GM20431 (cell line): ENCODE measurements at regions not wholly inside any gene's neighbourhood (a gene's known extent, or its start where the extent isn't known, plus 50 kb on each side); places are given as distances from the start of the nearest gene placed in this dataset.

Source experiments
- in situ Hi-C: fragments of 300-500 bp; cut with MseI, MboI; formaldehyde crosslinking; loops from one replicate; pipeline ENCODE4 v1.15.0; 2020; ENCODE audit warnings: low sequenced_read_pairs; ENCODE audit not compliant: unreplicated experiment

- in situ Hi-C loops = no loop called here
Measured at GRCh38 chr1:87753366-87753765, 424.7 kb downstream of the LMO4 start.

GRCh38 chr1:87754139-87754538, 425.5 kb downstream of the LMO4 start:
- in situ Hi-C loops = no loop called here

GRCh38 chr1:87757676-87758075, 429.0 kb downstream of the LMO4 start:
- in situ Hi-C loops = no loop called here

GRCh38 chr1:87759421-87760087, 430.9 kb downstream of the LMO4 start:
- in situ Hi-C loops = no loop called here

GRCh38 chr1:87760155-87760554, 431.5 kb downstream of the LMO4 start:
- in situ Hi-C loops = no loop called here

- in situ Hi-C loops = no loop called here
Measured at GRCh38 chr1:87760654-87761053, 432.0 kb downstream of the LMO4 start.

GRCh38 chr1:87763483-87763882, 434.8 kb downstream of the LMO4 start:
- in situ Hi-C loops = no loop called here

GRCh38 chr1:87765057-87765680, 436.5 kb downstream of the LMO4 start:
- in situ Hi-C loops = no loop called here

GRCh38 chr1:87765681-87766070, 437.0 kb downstream of the LMO4 start:
- in situ Hi-C loops = no loop called here

- in situ Hi-C loops = no loop called here
Measured at GRCh38 chr1:87766737-87767136, 438.1 kb downstream of the LMO4 start.

GRCh38 chr1:87778896-87779295, 450.2 kb downstream of the LMO4 start:
- in situ Hi-C loops = no loop called here

- in situ Hi-C loops = no loop called here
Measured at GRCh38 chr1:87781554-87781953, 452.9 kb downstream of the LMO4 start.

GRCh38 chr1:87783315-87783714, 454.6 kb downstream of the LMO4 start:
- in situ Hi-C loops = no loop called here

- in situ Hi-C loops = no loop called here
Measured at GRCh38 chr1:87785386-87785785, 456.7 kb downstream of the LMO4 start.

- in situ Hi-C loops = no loop called here
Measured at GRCh38 chr1:87786229-87786628, 457.5 kb downstream of the LMO4 start.

GRCh38 chr1:87786861-87787545, 458.3 kb downstream of the LMO4 start:
- in situ Hi-C loops = no loop called here

GRCh38 chr1:87787551-87787950, 458.9 kb downstream of the LMO4 start:
- in situ Hi-C loops = no loop called here

- in situ Hi-C loops = no loop called here
Measured at GRCh38 chr1:87790756-87791155, 462.1 kb downstream of the LMO4 start.

- in situ Hi-C loops = no loop called here
Measured at GRCh38 chr1:87791931-87792740, 463.5 kb downstream of the LMO4 start.

- in situ Hi-C loops = no loop called here
Measured at GRCh38 chr1:87794788-87795614, 466.3 kb downstream of the LMO4 start.
